NCI-H460 (cell line): ENCODE measurements at regions not wholly inside any gene's neighbourhood (a gene's known extent, or its start where the extent isn't known, plus 50 kb on each side); places are given as distances from the start of the nearest gene placed in this dataset.

Experiments
- DNase-seq: peaks from one replicate; pipeline ENCODE4 v3.0.0-alpha.2; 2016; ENCODE audit warnings: low read depth; ENCODE audit errors: extremely low read depth

- DNase-seq: no peak
Measured at GRCh38 chr4:114335339-114335738, 263.3 kb upstream of the UGT8 start.

GRCh38 chr4:114343015-114343414 is 255.6 kb upstream of the UGT8 start:
- no peak for DNase-seq

- no peak for DNase-seq
Measured at GRCh38 chr4:114349543-114350175, 248.9 kb upstream of the UGT8 start.

- no peak for DNase-seq
Measured at GRCh38 chr4:114358901-114359300, 239.7 kb upstream of the UGT8 start.

DNA sequence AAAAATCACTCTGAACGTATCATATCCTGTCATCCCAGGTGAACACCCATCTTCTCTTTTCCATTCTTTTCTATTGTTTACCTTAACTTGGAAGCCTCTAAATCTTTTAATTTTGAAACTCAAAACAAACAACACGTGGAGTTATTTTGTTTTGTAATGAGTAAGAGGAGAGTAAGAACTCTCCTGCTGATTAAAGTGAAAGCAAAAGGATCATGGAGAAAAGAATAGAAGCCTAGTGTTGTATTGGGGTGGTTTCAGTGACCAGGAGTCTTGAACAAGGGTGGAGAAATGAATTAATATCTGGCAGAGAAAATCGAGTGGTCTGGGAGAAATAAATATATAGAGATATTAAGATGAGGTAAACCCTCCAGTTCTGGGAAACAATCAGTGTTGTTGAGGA is 237.4 kb upstream of the UGT8 start:
- DNase-seq: no peak

DNA sequence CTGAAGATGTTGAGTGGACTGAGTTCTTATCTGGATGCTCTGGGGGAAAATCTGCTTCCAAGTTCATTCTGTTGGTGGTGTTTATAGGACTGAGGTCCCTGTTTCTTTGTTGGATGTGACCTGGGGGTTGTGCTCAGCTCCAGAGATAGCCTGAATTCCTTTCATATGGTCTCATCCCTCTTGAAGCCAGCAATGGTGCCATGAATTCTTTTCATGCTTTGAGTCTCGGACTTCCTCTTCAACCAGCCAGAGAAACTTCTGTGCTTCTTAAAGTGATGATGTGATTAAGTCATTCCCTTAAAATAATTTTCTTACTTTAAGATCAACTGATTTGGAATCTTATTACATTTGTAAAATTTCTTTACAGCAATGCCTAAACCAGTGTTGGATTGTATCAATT is 233.8 kb upstream of the UGT8 start:
- DNase-seq: no peak

- no peak for DNase-seq
Measured at GRCh38 chr4:114365591-114365990, 233.0 kb upstream of the UGT8 start.

DNA sequence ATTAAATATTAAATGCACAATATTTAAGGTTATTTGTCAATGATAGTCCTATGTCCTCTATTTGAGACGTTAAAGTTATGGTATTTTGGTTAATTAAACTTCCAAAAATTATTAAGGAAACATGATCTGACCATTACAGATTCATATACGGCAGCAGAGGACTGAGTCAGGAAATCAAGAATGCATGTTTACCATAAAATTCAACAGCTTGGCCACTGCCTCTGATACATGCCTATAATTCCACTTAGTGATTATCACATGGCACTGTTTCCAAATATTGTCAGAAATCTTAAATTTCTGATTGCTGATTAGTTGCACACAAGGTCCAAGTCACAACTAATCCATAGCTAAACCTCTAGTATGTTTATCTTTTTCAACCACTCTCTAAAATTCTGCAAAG is 232.2 kb upstream of the UGT8 start:
- no peak for DNase-seq

DNA sequence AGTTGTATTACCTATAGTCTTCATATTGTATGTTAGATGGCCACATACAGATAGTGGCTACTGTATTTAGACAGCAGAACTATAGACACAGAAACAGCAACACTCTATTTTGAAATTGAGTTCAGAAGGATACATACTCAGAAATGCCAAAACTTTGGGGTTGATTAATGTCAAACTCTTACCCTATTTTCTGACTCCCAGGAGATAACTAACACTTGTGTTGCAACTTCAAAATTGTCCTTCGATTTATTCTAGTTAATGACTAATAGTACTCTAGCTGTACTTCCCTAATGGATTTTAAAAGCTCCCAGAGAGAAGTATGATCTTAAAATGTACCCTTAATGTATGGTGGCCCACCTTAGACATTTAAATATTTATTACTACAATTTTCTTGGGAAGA is 229.9 kb upstream of the UGT8 start:
- no peak for DNase-seq

DNA sequence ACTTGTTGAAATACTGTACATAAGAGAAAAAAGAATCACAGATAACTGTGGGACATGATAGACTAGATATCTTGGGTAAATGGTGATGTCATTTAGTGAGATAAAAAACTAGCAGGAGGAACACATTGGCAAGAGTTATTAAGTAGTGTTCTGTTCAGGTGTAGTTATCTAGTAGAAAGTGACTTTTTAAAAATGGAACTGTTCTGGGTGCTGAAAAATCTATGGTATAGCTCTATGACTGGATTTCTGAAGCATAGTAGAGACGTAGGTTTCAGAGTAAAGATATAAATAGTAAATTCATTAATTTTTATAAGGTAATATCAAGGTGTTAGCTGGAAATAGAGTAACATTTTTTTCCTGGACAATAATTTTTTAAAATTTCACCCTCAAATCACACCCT is 225.1 kb upstream of the UGT8 start:
- no peak for DNase-seq

DNA sequence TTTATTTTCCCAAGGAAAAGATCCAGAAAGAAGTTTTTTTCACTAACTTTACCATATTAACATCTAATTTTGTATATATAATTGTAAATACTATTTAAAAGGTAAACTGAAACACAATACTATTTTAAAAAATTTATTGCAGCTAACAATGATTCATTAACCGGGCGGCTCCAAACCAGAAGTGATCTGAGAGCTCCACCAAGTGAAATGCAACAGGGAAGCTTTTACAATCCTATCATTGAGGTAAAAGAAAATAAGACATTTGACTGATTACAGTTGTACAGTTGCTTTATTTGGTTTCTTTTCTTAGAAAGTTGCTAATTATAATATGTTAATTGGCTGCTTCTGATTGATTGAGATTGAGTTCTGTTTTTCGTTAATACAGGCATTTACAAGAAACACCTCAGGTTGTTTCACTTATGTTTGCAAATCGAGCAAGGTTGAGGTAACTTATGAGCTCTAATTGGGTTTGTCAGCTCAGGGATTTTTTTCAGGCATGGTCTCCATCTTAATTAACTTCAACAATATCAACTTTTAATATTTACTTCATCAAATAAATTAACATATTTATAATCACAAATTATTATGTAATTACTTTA is 220.2 kb upstream of the UGT8 start:
- peak; percentile 7 for DNase-seq

GRCh38 chr4:114383067-114383466 is 215.5 kb upstream of the UGT8 start:
- no peak for DNase-seq

DNA sequence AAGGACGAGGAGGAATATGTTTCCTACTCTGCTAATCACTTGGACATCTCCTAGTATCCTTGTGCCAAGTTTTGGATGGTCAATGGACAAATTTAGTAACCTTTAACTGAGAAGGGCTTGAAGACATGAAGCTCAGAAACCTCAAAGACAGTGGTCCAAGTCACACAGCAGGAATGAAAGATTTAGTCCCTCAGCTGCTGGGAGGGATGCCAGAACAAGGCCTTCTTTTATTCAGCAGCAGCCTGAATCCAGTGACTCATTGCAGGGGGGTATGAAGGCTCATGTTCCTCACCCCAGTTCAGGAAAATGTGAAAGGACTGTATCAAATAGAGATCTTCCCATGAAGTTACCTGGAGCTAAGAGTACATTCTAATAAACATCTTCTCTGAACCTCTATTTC is 214.9 kb upstream of the UGT8 start:
- no peak for DNase-seq

- peak; percentile 17 for DNase-seq
Measured at GRCh38 chr4:114384629-114385028, 214.0 kb upstream of the UGT8 start.

- DNase-seq: no peak
Measured at GRCh38 chr4:114385195-114385985, 213.2 kb upstream of the UGT8 start.

DNA sequence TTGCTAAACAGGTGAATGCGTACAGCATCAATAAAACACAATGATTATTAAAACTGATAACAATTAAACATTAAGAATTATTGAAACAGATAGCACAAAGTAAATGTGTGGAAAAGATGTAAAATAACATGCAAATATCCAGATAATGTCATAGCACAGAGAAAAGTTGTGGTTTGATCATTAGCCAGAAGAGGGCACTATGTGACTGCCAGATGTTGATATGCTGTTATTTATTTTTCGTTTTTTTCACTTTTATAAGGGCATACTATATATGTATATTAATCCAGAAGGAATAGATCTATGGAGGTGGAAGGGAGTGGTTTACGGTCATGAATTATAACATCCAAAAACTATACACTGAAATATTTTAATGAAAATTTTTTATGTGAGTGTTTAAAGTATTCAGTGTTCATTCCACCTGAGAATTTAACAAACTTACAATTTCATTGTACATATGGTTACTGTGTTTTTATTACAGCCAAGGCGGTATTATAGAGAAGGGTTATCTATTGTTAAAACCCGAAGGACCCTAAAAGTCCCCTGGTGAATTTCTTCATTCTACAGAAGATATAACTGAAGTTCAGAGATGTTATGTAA is 211.9 kb upstream of the UGT8 start:
- peak; percentile 23 for DNase-seq

DNA sequence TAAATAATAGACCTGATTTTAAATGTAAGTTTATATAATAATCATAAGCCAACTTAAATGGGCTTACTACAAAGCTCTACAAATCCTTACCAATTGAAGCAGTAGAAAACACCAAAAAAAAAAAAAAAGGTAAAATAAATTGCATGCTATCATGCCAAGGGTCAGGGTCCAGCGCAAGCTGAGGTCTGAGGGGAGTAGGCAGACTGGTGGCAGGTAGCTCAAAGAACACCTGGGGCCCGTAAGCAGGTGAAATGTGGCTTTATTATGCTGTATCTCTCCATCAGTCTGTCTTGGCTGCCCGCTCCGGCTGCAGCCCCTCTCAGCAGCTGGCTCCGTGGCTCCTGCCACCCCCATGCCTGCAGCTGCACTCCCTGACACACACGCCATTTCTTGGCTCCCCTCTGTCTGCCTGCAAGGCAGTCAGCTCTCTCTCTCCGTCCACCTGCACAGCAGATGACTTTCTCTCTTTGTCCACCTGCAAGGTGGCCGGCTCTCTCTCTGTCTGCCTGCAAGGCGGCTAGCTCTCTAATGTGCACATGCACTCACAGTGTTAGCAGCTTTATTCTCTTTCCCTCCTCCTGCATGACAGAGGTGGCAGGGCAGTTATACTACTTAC is 209.4 kb upstream of the UGT8 start:
- no peak for DNase-seq

DNA sequence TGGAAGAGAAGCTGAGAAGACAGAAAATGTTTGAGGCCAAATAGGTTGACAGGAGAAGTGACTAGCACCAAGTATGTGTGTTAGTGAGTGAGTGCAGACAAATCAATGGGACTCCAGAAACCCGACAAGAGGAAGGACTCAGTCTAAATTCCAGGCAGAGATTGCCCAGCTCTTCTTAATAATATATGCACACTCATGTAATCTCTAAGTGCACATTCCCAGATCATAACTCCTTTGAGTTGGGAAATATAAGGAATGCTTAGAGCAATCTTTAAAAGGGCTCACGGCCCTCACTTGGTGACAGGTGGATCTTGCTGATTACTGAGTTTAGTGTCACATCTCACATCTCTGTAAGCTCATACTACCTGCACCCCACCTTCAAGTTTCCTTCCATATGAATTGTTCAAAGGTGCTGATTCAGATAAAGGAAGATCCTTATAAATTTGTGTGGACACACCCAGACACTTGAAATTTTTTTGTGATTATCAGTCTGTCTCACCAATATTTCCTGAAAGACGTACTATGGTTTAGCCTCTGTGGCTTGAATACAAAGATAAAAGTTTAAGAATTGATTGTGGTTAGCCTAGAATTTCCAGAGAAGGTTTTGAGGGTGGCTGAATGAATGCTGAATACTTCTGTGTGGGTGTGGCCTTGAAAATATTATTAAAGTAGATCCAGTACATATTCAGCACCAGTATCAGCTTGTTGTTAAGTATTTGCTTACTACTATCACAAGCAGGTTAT is 205.1 kb upstream of the UGT8 start:
- DNase-seq: no peak

DNA sequence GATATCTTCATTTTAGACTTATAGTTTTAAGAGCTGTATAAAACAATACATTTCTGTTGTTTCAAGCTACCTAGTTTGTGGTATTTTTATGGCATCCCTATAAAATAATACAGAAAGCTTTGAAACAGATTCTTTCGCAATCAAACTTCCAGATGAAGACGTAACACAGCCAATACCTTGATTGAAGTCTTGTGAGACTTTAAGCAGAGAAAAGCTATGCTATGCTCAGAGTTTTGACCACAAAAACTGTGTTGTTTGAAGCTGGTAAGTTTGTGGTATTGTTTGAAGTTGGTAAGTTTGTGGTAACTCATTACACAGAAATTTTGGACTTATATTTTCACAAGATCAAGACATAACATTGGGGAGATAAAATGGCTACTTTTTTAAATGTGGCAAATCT is 201.8 kb upstream of the UGT8 start:
- DNase-seq: no peak

DNA sequence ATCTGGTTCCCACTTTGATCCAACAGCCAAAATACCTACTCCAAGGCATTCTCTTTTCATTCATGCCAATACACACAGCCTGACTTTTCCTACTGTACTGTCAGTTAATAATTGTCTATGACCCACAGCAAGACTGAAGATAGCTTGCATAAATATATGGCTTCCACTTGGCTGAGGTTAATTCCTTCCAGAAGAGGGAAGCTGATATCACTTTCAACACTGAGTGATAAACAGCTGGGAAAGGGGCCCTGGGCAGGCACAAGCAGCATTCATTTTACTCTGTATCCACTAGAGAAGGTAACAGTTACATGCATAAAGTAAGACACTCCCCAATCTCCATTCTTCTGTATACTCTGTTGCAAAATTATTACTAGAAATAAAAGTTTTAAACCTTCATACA is 200.2 kb upstream of the UGT8 start:
- DNase-seq: no peak

GRCh38 chr4:114399105-114399504 is 199.5 kb upstream of the UGT8 start:
- DNase-seq: no peak
